Stomach (tissue), 8 donors: ENCODE measurements at regions not wholly inside any gene's neighbourhood (a gene's known extent, or its start where the extent isn't known, plus 50 kb on each side); places are given as distances from the start of the nearest gene placed in this dataset.
"Not testable (repeated sequence)": the region's sequence is repeated elsewhere in the genome, so short reads cannot be mapped to it uniquely, and the experiment has no call there.

Experiments
- DNase-seq, 2 donors: peaks; one replicate each; pipeline versions ENCODE4 v3.0.0 to v3.0.0-alpha.2; 2013 to 2019
- H3K27ac ChIP-seq, 5 donors: fragments of 200-600 bp in 4 of 5; sonication (generic) in 4 of 5; one replicate each; pipeline ENCODE4 v1.5.1; 2013 to 2019; ENCODE audit warnings: mild to moderate bottlenecking in 1 of 5, moderate library complexity in 1 of 5
- H3K27me3 ChIP-seq, 3 donors: fragments of 200-600 bp; sonication (generic); one replicate each; pipeline ENCODE4 v1.5.1; 2017 to 2019; ENCODE audit warnings: mixed run types in 1 of 3
- H3K36me3 ChIP-seq, 4 donors: fragments of 200-600 bp; sonication (generic); 1 replicate in 3 of 4; 2 replicates in 1 of 4; pipeline ENCODE4 v1.5.1; 2016 to 2019
- H3K4me1 ChIP-seq, 4 donors: fragments of 200-600 bp; sonication (generic); one replicate each; pipeline ENCODE4 v1.5.1; 2016 to 2019
- H3K4me3 ChIP-seq, 4 donors: fragments of 200-600 bp; sonication (generic) in 3 of 4; one replicate each; pipeline ENCODE4 v1.5.1; 2016 to 2019; ENCODE audit warnings: mild to moderate bottlenecking in 1 of 4
- H3K9me3 ChIP-seq, 4 donors: fragments of 200-600 bp; sonication (generic); one replicate each; pipeline ENCODE4 v1.5.1; 2016 to 2019
- EP300 ChIP-seq: sonication (generic); formaldehyde crosslinking; IDR thresholded peaks from one replicate; pipeline ENCODE4 v1.6.1; 2017; ENCODE audit warnings: antibody characterized with exemption
- POLR2A ChIP-seq, 4 donors: fragments of 450-650 bp; IDR thresholded peaks; one replicate each; pipeline ENCODE4 v1.6.1; 2016; ENCODE audit warnings: antibody characterized with exemption in 4 of 4, control low read depth in 2 of 4, mild to moderate bottlenecking in 1 of 4, moderate library complexity in 1 of 4
- POLR2AphosphoS5 ChIP-seq, 3 donors: sonication (generic); formaldehyde crosslinking; IDR thresholded peaks; one replicate each; pipeline ENCODE4 v1.6.1; 2016; ENCODE audit warnings: antibody characterized with exemption in 3 of 3
- WGBS, 5 donors: extraction: QIAGEN DNeasy Blood & Tissue Kit in 3 of 5; methylation state at CpG; one replicate each; pipeline versions ENCODE4 v1.1.5 to v1.1.7; 2013 to 2018; 5-methylcytosine and 5-hydroxymethylcytosine counted together
- intact Hi-C: fragments of 100-400 bp; cut with DNase I; formaldehyde crosslinking; loops from one replicate; pipeline ENCODE4 v1.15.1; 2023; ENCODE audit warnings: low total_unique reads
- TF ChIP-seq, protein P1 (sequence below), 7 experiments: fragments of 450-650 bp in 4 of 7; fragments of 200-600 bp in 3 of 7; sonication (generic) in 3 of 7; IDR thresholded peaks; one replicate each; pipeline ENCODE4 v1.5.1; 2016 to 2019; ENCODE audit warnings: antibody characterized with exemption in 7 of 7, control low read depth in 2 of 7, mild to moderate bottlenecking in 1 of 7
- donor health status: healthy with polysubstance abuse.
- donor health status: Bipolar disorder and iron deficiency.
- donor health status: healthy.

- no peak for DNase-seq
- H3K4me3 ChIP-seq, result no peak overlapping the region
- intact Hi-C loops, result no loop called here
- no peaks in the 10 kb centered on the region for H3K36me3 ChIP-seq
- WGBS, 5 donors, result 77 to 86% (median 82%) methylated on average over 4 of the region's 4 CpGs
- H3K4me1 ChIP-seq, result no peaks in the 10 kb centered on the region
- H3K27ac ChIP-seq, result no peak overlapping the region
- H3K9me3 ChIP-seq, result peaks cover 0 to 15% (median 4%) of the 10 kb centered on the region in 4 donors
- H3K27me3 ChIP-seq, result no peaks in the 10 kb centered on the region
- no peak for TF ChIP-seq POLR2A (IDR thresholded peaks at IDR 0.05)
- TF ChIP-seq POLR2AphosphoS5 (IDR thresholded peaks at IDR 0.05), result no peak
- no peak for TF ChIP-seq EP300
- TF ChIP-seq, protein P1, sequence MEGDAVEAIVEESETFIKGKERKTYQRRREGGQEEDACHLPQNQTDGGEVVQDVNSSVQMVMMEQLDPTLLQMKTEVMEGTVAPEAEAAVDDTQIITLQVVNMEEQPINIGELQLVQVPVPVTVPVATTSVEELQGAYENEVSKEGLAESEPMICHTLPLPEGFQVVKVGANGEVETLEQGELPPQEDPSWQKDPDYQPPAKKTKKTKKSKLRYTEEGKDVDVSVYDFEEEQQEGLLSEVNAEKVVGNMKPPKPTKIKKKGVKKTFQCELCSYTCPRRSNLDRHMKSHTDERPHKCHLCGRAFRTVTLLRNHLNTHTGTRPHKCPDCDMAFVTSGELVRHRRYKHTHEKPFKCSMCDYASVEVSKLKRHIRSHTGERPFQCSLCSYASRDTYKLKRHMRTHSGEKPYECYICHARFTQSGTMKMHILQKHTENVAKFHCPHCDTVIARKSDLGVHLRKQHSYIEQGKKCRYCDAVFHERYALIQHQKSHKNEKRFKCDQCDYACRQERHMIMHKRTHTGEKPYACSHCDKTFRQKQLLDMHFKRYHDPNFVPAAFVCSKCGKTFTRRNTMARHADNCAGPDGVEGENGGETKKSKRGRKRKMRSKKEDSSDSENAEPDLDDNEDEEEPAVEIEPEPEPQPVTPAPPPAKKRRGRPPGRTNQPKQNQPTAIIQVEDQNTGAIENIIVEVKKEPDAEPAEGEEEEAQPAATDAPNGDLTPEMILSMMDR (IDR thresholded peaks at IDR 0.05), result no peak
These were observed 110.8 kb upstream of the RUNX1 start for GRCh38 chr21:35159881-35160280.

DNA sequence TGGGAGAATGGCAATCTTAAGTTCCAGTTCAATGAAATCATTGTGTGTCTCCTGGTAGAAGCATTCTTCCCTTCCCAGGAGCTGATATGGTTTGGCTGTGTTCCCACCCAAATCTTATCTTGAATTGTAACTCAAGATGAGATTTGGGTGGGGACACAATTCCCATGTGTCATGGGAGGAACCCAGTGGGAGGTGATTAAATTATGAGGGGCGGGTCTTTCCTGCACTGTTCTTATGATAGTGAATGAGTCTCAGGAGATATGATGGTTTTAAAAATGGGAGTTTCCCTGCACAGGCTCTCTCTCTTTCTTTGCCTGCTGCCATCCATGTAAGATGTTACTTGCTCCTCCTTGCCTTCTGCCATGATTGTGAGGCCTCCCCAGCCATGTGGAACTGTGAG, 108.3 kb upstream of the RUNX1 start:
- H3K4me1 ChIP-seq, H3K36me3 ChIP-seq, intact Hi-C loops, DNase-seq, H3K27ac ChIP-seq, H3K4me3 ChIP-seq, H3K27me3 ChIP-seq: not testable (repeated sequence)
- H3K9me3 ChIP-seq, result peaks cover 0 to 15% (median 4%) of the 10 kb centered on the region in 4 donors
- WGBS, 5 donors, result 74 to 97% (median 93%) methylated on average over 1 of the region's 1 CpG

GRCh38 chr21:35156293-35157278, 107.5 kb upstream of the RUNX1 start:
- Histone ChIP-seq H3K36me3 (no peaks in the 10 kb centered on the region), H3K27me3 (no peaks in the 10 kb centered on the region), H3K4me3 (no peak overlapping the region), H3K4me1 (no peaks in the 10 kb centered on the region), H3K27ac (no peak overlapping the region), H3K9me3 (peaks cover 0 to 15% (median 4%) of the 10 kb centered on the region in 4 donors)
- DNase-seq, result no peak
- TF ChIP-seq POLR2AphosphoS5 (IDR thresholded peaks at IDR 0.05) (no peak), POLR2A (IDR thresholded peaks at IDR 0.05) (no peak), EP300 (no peak)
- TF ChIP-seq, protein P1 (IDR thresholded peaks at IDR 0.05), result no peak
- intact Hi-C loops, result no loop called here
- WGBS, 5 donors, result 57 to 76% (median 74%) methylated on average over 4 of the region's 4 CpGs

DNA sequence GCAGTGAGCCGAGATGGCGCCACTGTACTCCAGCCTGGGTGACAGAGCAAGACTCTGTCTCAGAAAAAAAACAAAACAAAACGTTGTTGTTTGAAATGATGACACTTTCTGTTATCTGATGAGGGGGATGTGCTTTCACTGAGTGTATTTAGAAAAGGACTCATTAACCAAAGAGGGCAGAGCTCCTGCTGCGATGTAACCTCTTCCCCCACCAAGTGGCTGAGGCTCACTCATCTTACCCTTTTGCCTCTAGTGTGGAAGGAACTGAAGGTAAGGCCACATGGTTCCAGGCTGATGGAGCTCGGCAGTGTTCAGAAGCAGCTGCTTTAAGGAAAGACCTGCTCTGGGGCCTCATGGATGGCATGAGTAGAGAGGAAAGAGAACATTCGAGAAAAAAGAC, 105.7 kb upstream of the RUNX1 start:
- Histone ChIP-seq H3K4me3 (no peak overlapping the region), H3K27me3 (no peaks in the 10 kb centered on the region), H3K36me3 (no peaks in the 10 kb centered on the region), H3K27ac (no peak overlapping the region), H3K4me1 (no peaks in the 10 kb centered on the region), H3K9me3 (peaks cover 0 to 15% (median 4%) of the 10 kb centered on the region in 4 donors)
- TF ChIP-seq POLR2A (IDR thresholded peaks at IDR 0.05), result no peak
- TF ChIP-seq, protein P1 (IDR thresholded peaks at IDR 0.05), result no peak
- TF ChIP-seq EP300, result no peak
- TF ChIP-seq POLR2AphosphoS5 (IDR thresholded peaks at IDR 0.05), result no peak
- intact Hi-C loops, result no loop called here
- no peak for DNase-seq
- 82 to 87% (median 84%) methylated on average over 6 of the region's 6 CpGs for WGBS, 5 donors

GRCh38 chr21:35153671-35154070, 104.6 kb upstream of the RUNX1 start:
- Histone ChIP-seq H3K4me1 (no peaks in the 10 kb centered on the region), H3K27ac (no peak overlapping the region), H3K36me3 (no peaks in the 10 kb centered on the region), H3K27me3 (no peaks in the 10 kb centered on the region), H3K9me3 (peaks cover 0 to 15% (median 4%) of the 10 kb centered on the region in 4 donors), H3K4me3 (no peak overlapping the region)
- intact Hi-C loops, result no loop called here
- WGBS, 5 donors, result 68 to 83% (median 73%) methylated on average over 5 of the region's 5 CpGs
- TF ChIP-seq, protein P1 (IDR thresholded peaks at IDR 0.05), result no peak
- TF ChIP-seq POLR2A (IDR thresholded peaks at IDR 0.05) (no peak), POLR2AphosphoS5 (IDR thresholded peaks at IDR 0.05) (no peak), EP300 (no peak)
- DNase-seq, result no peak
